ENCODE measurements at regions not wholly inside any gene's neighbourhood (a gene's known extent, or its start where the extent isn't known, plus 50 kb on each side); places are given as distances from the start of the nearest gene placed in this dataset.
"Not testable (repeated sequence)": the region's sequence is repeated elsewhere in the genome, so short reads cannot be mapped to it uniquely, and the experiment has no call there.

DNA sequence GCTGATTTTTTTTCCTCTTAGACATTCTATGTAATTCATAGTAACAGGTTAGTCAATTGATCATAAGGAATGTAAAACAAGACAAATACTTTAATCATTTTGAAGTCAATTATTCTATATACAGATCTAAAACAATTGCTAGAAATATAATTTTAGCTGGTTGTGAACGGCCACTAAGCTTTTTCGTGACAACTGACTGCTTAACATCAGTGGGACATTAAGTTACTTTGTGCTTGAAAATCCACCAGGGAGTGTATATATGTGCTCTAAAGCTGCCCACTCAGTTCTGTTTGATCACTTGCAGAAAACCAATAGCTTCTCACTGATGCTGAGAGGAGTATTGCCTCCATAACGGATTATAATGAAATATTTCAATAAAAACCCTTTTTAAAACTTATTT is 370.2 kb upstream of the CCNH start:
- no peak overlapping the region for H3K9ac ChIP-seq (ENCODE audit: low read depth in 1 of 2, low read length in 2 of 2)
- peaks cover 2 to 6% of the 10 kb centered on the region in 2 donors for H3K27me3 ChIP-seq (ENCODE audit: control insufficient read depth in 2 of 2, insufficient read depth in 2 of 2, low read length in 2 of 2)
- no peaks in the 10 kb centered on the region for H3K9me3 ChIP-seq (ENCODE audit: control insufficient read depth in 2 of 2, low read length in 2 of 2)
- H3K36me3 ChIP-seq (ENCODE audit: control insufficient read depth in 2 of 2, insufficient read depth in 2 of 2, low read length in 2 of 2) = no peaks in the 10 kb centered on the region
- H3K4me1 ChIP-seq (ENCODE audit: control insufficient read depth in 2 of 2, insufficient read depth in 2 of 2, low read length in 2 of 2) = no peaks in the 10 kb centered on the region
- H3K27ac ChIP-seq (ENCODE audit: low read depth in 2 of 2, low read length in 2 of 2) = no peak overlapping the region
- no peak overlapping the region for H3K4me3 ChIP-seq (ENCODE audit: low read length in 2 of 2)

DNA sequence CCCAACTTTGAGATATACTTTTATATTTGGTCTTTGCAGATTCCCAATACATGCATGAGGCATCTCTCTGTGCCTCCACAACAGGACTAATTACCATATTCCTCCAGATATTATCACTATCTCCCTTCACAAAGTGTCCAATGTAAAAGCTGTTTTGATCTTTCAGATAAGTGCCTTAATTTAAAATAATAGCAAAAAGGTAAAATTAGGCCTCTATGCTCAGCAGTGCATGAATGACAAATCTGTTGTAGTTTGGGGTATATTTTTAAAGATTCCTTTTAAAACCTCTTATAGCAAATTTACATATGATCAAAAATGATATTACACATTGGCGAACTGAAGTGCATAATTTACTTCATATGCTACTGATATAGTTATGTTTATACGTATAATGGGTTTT is 369.2 kb upstream of the CCNH start:
- H3K27me3 ChIP-seq (ENCODE audit: control insufficient read depth in 2 of 2, insufficient read depth in 2 of 2, low read length in 2 of 2) = peaks cover 2 to 6% of the 10 kb centered on the region in 2 donors
- H3K9ac ChIP-seq (ENCODE audit: low read depth in 1 of 2, low read length in 2 of 2) = no peak overlapping the region
- no peaks in the 10 kb centered on the region for H3K4me1 ChIP-seq (ENCODE audit: control insufficient read depth in 2 of 2, insufficient read depth in 2 of 2, low read length in 2 of 2)
- H3K36me3 ChIP-seq (ENCODE audit: control insufficient read depth in 2 of 2, insufficient read depth in 2 of 2, low read length in 2 of 2) = no peaks in the 10 kb centered on the region
- H3K4me3 ChIP-seq (ENCODE audit: low read length in 2 of 2) = no peak overlapping the region
- no peaks in the 10 kb centered on the region for H3K9me3 ChIP-seq (ENCODE audit: control insufficient read depth in 2 of 2, low read length in 2 of 2)
- H3K27ac ChIP-seq (ENCODE audit: low read depth in 2 of 2, low read length in 2 of 2) = no peak overlapping the region

DNA sequence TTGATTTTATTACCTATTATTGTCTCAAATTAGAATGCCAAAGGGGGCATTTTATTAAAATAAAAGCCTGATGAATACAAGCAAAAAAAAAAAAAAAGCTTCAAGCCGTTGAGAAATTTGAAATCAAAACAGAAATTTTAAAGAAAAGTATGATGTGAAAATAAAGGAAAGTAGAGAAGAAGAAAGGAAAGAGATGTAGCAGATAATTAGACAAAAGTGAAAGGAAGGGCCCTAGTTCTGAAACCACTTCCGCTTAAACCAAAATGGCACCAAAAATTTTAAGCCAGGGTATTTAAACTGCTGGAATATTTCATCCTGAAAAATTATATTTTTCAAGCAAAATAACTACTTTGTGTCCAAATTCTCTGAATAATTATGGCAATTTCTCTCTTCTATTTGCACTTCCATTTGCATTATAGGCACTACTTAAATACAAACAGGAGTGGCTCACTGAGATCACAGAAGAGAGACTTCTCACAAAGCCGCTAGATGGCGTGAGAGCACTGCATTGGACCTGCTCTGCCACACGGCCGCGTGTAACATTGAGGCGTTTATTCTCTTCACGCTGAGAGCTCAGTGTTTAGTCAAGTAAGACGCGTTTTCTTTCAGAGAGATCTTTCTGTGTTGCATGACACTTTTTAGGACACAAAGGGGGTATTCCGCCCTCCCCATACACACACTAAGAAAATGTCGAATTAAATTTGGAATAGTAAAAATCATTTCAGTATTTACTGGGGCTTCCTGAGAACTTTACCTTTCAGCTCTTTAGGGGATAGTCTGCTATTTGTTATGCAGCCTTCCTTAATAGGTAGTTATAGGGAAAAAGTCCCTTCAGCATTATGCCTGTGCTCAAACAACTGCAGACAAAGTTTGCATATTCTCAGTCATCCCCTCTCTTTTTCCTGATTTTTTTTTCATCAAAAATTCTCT is 368.4 kb upstream of the CCNH start:
- Histone ChIP-seq H3K4me3 (ENCODE audit: low read length in 2 of 2) (no peak overlapping the region), H3K9ac (ENCODE audit: low read depth in 1 of 2, low read length in 2 of 2) (no peak overlapping the region), H3K27ac (ENCODE audit: low read depth in 2 of 2, low read length in 2 of 2) (no peak overlapping the region)

DNA sequence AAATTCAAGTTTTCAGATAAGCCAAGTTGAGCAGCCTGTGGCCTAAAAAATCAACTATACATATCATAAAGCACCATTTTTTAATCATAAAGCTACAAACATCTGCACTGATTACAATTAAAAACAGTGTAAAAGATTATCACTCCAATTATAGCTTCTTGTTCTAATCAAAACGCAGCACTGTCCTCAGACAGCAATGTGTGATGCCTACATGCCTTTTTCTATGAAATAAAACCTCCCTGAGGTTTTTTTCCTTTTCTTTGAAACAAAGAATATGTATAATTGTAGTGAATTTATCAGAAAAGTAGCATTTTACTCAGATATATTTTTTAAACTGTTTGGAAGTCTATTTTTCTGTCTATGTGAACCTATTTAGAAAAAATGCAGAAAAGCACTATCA is 366.1 kb upstream of the CCNH start:
- Histone ChIP-seq H3K4me3 (ENCODE audit: low read length in 2 of 2) (no peak overlapping the region), H3K27ac (ENCODE audit: low read depth in 2 of 2, low read length in 2 of 2) (no peak overlapping the region), H3K9me3 (ENCODE audit: control insufficient read depth in 2 of 2, low read length in 2 of 2) (no peaks in the 10 kb centered on the region), H3K9ac (ENCODE audit: low read depth in 1 of 2, low read length in 2 of 2) (no peak overlapping the region), H3K27me3 (ENCODE audit: control insufficient read depth in 2 of 2, insufficient read depth in 2 of 2, low read length in 2 of 2) (peaks cover 0 to 6% of the 10 kb centered on the region in 2 donors), H3K4me1 (ENCODE audit: control insufficient read depth in 2 of 2, insufficient read depth in 2 of 2, low read length in 2 of 2) (no peaks in the 10 kb centered on the region), H3K36me3 (ENCODE audit: control insufficient read depth in 2 of 2, insufficient read depth in 2 of 2, low read length in 2 of 2) (no peaks in the 10 kb centered on the region)

More for the DNA sequence above, 368.4 kb upstream of the CCNH start:
- H3K27me3 ChIP-seq (ENCODE audit: control insufficient read depth in 2 of 2, insufficient read depth in 2 of 2, low read length in 2 of 2) = peaks cover 2 to 6% of the 10 kb centered on the region in 2 donors
- no peaks in the 10 kb centered on the region for H3K4me1 ChIP-seq (ENCODE audit: control insufficient read depth in 2 of 2, insufficient read depth in 2 of 2, low read length in 2 of 2)
- no peaks in the 10 kb centered on the region for H3K9me3 ChIP-seq (ENCODE audit: control insufficient read depth in 2 of 2, low read length in 2 of 2)
- H3K36me3 ChIP-seq (ENCODE audit: control insufficient read depth in 2 of 2, insufficient read depth in 2 of 2, low read length in 2 of 2) = no peaks in the 10 kb centered on the region

DNA sequence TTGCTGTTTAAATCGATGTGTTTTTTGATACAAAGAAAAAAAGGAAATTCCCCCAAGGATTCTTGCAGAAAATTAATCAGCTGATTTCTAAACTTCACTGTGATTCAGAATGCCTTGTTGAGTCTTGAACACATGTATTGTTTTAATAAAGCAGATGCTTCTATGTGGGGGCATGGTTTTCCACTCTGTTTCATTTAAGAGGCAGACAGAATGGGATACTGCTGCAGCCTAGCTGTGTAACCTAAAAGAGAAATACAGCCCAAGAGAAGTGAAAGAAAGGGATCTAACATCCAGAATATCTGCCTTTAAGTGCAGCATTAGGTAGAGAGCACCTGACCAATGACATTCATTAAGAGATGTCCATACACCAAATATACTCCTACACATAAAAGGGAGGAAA is 365.1 kb upstream of the CCNH start:
- no peaks in the 10 kb centered on the region for H3K36me3 ChIP-seq (ENCODE audit: control insufficient read depth in 2 of 2, insufficient read depth in 2 of 2, low read length in 2 of 2)
- no peaks in the 10 kb centered on the region for H3K9me3 ChIP-seq (ENCODE audit: control insufficient read depth in 2 of 2, low read length in 2 of 2)
- no peaks in the 10 kb centered on the region for H3K4me1 ChIP-seq (ENCODE audit: control insufficient read depth in 2 of 2, insufficient read depth in 2 of 2, low read length in 2 of 2)
- H3K27me3 ChIP-seq (ENCODE audit: control insufficient read depth in 2 of 2, insufficient read depth in 2 of 2, low read length in 2 of 2) = peaks cover 0 to 6% of the 10 kb centered on the region in 2 donors
- no peak overlapping the region for H3K27ac ChIP-seq (ENCODE audit: low read depth in 2 of 2, low read length in 2 of 2)
- H3K4me3 ChIP-seq (ENCODE audit: low read length in 2 of 2) = no peak overlapping the region
- no peak overlapping the region for H3K9ac ChIP-seq (ENCODE audit: low read depth in 1 of 2, low read length in 2 of 2)

DNA sequence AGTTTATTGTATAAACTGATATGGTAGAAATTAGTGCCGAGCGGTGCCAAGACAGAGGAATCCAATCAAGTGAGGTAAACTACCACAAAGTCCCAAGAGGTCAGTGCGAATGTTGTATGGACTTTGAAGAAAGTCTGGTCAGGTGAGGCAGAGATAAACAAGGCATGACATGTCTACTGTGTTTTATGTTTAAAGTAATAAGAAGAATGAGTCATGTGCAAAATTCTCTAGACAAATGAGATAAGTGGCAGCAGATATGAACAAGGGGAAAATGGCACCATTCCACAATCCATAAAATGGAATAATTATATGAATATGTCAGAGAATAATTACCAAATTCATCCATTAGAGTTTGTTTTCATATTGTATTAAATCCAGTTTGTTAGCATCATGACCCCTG is 364.1 kb upstream of the CCNH start:
- Histone ChIP-seq H3K9me3 (ENCODE audit: control insufficient read depth in 2 of 2, low read length in 2 of 2) (no peaks in the 10 kb centered on the region), H3K4me3 (ENCODE audit: low read length in 2 of 2) (no peak overlapping the region), H3K27me3 (ENCODE audit: control insufficient read depth in 2 of 2, insufficient read depth in 2 of 2, low read length in 2 of 2) (peaks cover 0 to 4% of the 10 kb centered on the region in 2 donors), H3K4me1 (ENCODE audit: control insufficient read depth in 2 of 2, insufficient read depth in 2 of 2, low read length in 2 of 2) (no peaks in the 10 kb centered on the region), H3K36me3 (ENCODE audit: control insufficient read depth in 2 of 2, insufficient read depth in 2 of 2, low read length in 2 of 2) (no peaks in the 10 kb centered on the region), H3K9ac (ENCODE audit: low read depth in 1 of 2, low read length in 2 of 2) (no peak overlapping the region), H3K27ac (ENCODE audit: low read depth in 2 of 2, low read length in 2 of 2) (no peak overlapping the region)

DNA sequence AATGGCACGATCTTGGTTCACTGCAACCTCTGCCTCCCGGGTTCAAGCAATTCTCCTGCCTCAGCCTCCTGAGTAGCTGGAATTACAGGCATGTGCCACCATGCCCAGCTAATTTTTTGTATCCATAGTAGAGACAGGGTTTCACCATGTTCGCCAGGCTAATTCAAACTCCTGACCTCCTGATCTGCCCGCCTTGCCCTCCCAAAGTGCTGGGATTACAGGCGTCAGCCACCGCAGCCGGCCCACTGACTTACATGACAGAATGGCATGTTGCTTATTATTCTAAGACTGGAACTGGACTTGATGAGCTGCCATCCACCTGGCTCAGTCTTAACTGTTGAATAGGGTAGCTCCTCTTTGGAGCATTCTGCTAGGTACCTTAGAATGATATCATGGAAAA is 363.6 kb upstream of the CCNH start:
- not testable (repeated sequence) for H3K4me3 ChIP-seq (ENCODE audit: low read length in 2 of 2); H3K27ac ChIP-seq (ENCODE audit: low read depth in 2 of 2, low read length in 2 of 2); H3K9ac ChIP-seq (ENCODE audit: low read depth in 1 of 2, low read length in 2 of 2); H3K4me1 ChIP-seq (ENCODE audit: control insufficient read depth in 2 of 2, insufficient read depth in 2 of 2, low read length in 2 of 2); H3K9me3 ChIP-seq (ENCODE audit: control insufficient read depth in 2 of 2, low read length in 2 of 2); H3K27me3 ChIP-seq (ENCODE audit: control insufficient read depth in 2 of 2, insufficient read depth in 2 of 2, low read length in 2 of 2); H3K36me3 ChIP-seq (ENCODE audit: control insufficient read depth in 2 of 2, insufficient read depth in 2 of 2, low read length in 2 of 2)

DNA sequence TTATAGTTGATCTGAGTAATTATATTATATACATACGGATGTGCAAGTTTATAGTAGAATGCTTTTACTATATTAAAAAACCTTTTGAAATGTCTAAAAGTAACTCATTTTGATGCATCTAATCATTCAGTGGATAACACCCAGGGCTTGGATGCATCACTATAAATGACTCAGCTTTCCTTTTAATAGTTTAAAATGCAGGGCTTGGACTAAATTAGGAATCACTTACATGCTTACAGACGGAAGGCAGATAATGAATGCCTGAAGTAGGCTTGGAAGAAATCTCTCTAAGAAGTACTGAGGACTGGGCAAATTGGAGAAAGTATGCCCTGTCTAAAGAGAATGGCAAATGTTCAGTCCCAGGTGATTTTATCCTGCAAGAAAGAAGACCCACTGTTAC is 362.5 kb upstream of the CCNH start:
- H3K9me3 ChIP-seq (ENCODE audit: control insufficient read depth in 2 of 2, low read length in 2 of 2) = no peaks in the 10 kb centered on the region
- no peak overlapping the region for H3K27ac ChIP-seq (ENCODE audit: low read depth in 2 of 2, low read length in 2 of 2)
- peaks cover 0 to 3% of the 10 kb centered on the region in 2 donors for H3K27me3 ChIP-seq (ENCODE audit: control insufficient read depth in 2 of 2, insufficient read depth in 2 of 2, low read length in 2 of 2)
- H3K9ac ChIP-seq (ENCODE audit: low read depth in 1 of 2, low read length in 2 of 2) = no peak overlapping the region
- H3K4me3 ChIP-seq (ENCODE audit: low read length in 2 of 2) = no peak overlapping the region
- no peaks in the 10 kb centered on the region for H3K36me3 ChIP-seq (ENCODE audit: control insufficient read depth in 2 of 2, insufficient read depth in 2 of 2, low read length in 2 of 2)
- H3K4me1 ChIP-seq (ENCODE audit: control insufficient read depth in 2 of 2, insufficient read depth in 2 of 2, low read length in 2 of 2) = no peaks in the 10 kb centered on the region

DNA sequence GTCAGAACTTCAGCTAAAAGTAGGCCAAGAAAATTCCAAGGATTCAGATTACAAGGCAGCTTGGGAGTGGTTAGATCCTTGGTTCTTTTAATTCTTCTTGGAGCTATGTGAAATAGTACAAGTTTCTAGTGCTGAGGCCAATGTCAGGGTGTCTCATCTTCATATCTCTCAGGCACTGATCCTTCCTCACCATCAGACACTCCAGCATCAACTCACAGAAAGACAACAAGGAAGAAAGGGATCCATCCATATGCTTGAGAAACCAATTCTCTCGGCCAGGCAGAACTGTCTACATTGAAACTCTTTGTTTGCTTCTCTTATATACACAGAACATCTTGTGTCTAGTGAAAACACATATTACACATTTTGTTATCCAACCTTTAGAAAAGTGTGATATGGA is 362.1 kb upstream of the CCNH start:
- Histone ChIP-seq H3K27ac (ENCODE audit: low read depth in 2 of 2, low read length in 2 of 2) (no peak overlapping the region), H3K9me3 (ENCODE audit: control insufficient read depth in 2 of 2, low read length in 2 of 2) (no peaks in the 10 kb centered on the region), H3K9ac (ENCODE audit: low read depth in 1 of 2, low read length in 2 of 2) (no peak overlapping the region), H3K4me1 (ENCODE audit: control insufficient read depth in 2 of 2, insufficient read depth in 2 of 2, low read length in 2 of 2) (no peaks in the 10 kb centered on the region), H3K36me3 (ENCODE audit: control insufficient read depth in 2 of 2, insufficient read depth in 2 of 2, low read length in 2 of 2) (no peaks in the 10 kb centered on the region), H3K27me3 (ENCODE audit: control insufficient read depth in 2 of 2, insufficient read depth in 2 of 2, low read length in 2 of 2) (peaks cover 0 to 3% of the 10 kb centered on the region in 2 donors), H3K4me3 (ENCODE audit: low read length in 2 of 2) (no peak overlapping the region)

DNA sequence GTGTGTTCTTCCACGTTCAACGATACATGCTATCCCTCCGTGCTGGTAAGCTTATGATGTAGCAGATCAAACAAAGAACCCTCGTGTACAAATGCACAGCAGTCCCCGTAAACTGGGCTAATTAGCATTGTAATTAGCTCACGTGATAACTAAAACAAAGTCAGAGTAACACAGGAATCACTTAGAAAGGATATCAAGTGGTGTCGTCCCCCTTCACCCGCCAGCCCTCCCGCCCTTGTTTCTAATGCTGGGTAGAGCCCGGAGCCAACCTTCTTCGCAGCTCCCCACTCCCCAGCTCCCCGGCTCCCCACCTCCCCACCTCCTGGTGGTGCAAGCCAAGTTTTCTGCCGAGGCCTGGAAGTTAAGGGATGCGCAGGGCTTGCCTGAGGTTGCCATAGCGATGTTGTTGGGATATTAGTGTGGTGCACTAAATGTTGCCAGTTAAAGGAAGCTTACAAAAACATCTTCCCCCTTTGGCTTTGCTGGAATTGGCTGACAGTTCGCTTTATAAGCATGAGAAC is 357.9 kb upstream of the CCNH start:
- no peak overlapping the region for H3K4me3 ChIP-seq (ENCODE audit: low read length in 2 of 2)
- no peaks in the 10 kb centered on the region for H3K9me3 ChIP-seq (ENCODE audit: control insufficient read depth in 2 of 2, low read length in 2 of 2)
- H3K27me3 ChIP-seq (ENCODE audit: control insufficient read depth in 2 of 2, insufficient read depth in 2 of 2, low read length in 2 of 2) = peaks cover 0 to 3% of the 10 kb centered on the region in 2 donors
- H3K36me3 ChIP-seq (ENCODE audit: control insufficient read depth in 2 of 2, insufficient read depth in 2 of 2, low read length in 2 of 2) = no peaks in the 10 kb centered on the region
- H3K4me1 ChIP-seq (ENCODE audit: control insufficient read depth in 2 of 2, insufficient read depth in 2 of 2, low read length in 2 of 2) = no peaks in the 10 kb centered on the region
- H3K9ac ChIP-seq (ENCODE audit: low read depth in 1 of 2, low read length in 2 of 2) = no peak overlapping the region
- no peak overlapping the region for H3K27ac ChIP-seq (ENCODE audit: low read depth in 2 of 2, low read length in 2 of 2)

Measured in mucosa of rectum (tissue), 2 donors.